SU-DHL-6 (cell line): ENCODE measurements at regions not wholly inside any gene's neighbourhood (a gene's known extent, or its start where the extent isn't known, plus 50 kb on each side); places are given as distances from the start of the nearest gene placed in this dataset.
"Not testable (repeated sequence)": the region's sequence is repeated elsewhere in the genome, so short reads cannot be mapped to it uniquely, and the experiment has no call there.

Experiments used
- CTCF ChIP-seq: fragments of 200-600 bp; sonication (generic); IDR thresholded peaks from one replicate; pipeline ENCODE4 v1.5.1; 2017; ENCODE audit warnings: antibody characterized with exemption, mild to moderate bottlenecking, low read length, moderate library complexity; ENCODE audit not compliant: insufficient read depth, poor library complexity, severe bottlenecking
- EZH2phosphoT487 ChIP-seq: fragments of 200-600 bp; sonication (generic), shearing (Covaris generic); conservative IDR thresholded peaks from 2 replicates; pipeline ENCODE4 v1.6.1; 2018; ENCODE audit warnings: mild to moderate bottlenecking, antibody characterized with exemption, low read length, moderate library complexity, mixed read lengths

- TF ChIP-seq CTCF, EZH2phosphoT487: not testable (repeated sequence)
Observed at GRCh38 chr7:81286754-81287153, 367.9 kb upstream of the SEMA3C start.
